HG03521 (cell line): ENCODE measurements at regions not wholly inside any gene's neighbourhood (a gene's known extent, or its start where the extent isn't known, plus 50 kb on each side); places are given as distances from the start of the nearest gene placed in this dataset.
"Not testable (repeated sequence)": the region's sequence is repeated elsewhere in the genome, so short reads cannot be mapped to it uniquely, and the experiment has no call there.

Experiments
- ATAC-seq: cut with Tn5 transposase; IDR thresholded peaks from one replicate; pipeline ENCODE4 v1.9.1; 2021; ENCODE audit warnings: mild to moderate bottlenecking, moderate library complexity; ENCODE audit not compliant: unreplicated experiment

DNA sequence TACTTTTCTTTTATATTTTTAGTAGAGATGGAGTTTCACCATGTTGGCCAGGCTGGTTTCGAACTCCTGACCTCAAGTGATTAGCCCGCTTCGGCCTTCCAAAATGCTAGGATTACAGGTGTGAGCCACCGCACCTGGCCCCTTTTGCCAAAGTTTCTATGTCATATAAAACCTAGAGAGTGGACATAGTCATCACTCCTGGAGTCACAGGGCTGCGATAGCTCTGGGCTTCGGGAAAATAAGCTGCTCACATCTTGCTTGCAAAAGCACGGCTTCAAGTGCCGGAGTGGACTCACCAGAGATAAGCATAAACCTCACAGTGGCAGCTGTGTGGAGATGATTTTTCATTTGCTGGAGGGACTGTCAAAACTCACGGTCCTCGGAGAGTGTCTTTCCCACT lies 171.2 kb downstream of the TEX29 start:
- no peak for ATAC-seq

DNA sequence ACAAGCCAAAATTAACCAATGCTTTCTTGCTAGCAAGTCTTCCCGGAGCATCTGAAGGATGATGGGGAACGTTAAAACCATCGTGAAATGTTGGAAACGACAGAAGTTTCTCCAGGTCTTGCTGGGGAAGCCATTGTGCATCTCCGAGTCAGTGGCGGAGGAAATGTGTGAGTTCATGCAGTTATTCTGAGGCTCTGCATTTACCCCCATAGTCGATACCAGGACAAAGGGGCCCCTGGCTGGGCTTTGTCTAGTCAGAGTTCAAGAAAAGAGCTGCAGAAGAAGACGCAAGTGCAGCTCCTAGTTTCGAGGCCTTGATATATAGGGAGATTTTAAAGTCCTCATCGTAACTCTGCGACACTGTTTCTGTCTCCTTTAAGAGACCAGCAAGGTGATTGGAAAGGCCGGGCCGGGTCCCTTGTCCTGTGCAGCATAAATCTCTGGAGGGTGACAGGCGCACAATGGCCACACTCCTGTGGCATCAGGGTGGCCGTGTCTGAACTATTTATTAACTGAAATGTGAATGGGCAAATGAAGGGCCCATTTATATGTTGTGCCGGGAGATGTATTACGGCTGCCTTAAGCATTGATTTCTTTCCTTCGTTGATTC lies 172.0 kb downstream of the TEX29 start:
- no peak for ATAC-seq

DNA sequence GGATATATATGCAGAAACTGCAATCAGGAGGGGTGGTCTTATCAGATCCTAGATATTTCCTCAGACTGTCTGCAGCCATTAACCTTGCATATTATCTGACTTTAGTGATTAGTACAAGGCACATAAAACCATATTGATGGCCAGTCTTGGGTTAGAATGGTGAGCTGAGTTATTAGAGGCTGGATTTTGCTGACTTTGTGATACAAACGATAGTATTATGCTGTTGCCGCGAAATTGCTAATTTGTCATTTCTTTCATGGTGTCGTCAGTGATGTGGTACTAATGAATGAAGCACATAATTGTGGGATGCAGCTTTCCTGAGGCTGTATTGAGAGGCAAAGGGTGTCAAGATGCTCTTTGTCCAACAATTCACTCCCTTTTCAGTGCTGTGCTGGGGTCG lies 172.5 kb downstream of the TEX29 start:
- ATAC-seq, result no peak

DNA sequence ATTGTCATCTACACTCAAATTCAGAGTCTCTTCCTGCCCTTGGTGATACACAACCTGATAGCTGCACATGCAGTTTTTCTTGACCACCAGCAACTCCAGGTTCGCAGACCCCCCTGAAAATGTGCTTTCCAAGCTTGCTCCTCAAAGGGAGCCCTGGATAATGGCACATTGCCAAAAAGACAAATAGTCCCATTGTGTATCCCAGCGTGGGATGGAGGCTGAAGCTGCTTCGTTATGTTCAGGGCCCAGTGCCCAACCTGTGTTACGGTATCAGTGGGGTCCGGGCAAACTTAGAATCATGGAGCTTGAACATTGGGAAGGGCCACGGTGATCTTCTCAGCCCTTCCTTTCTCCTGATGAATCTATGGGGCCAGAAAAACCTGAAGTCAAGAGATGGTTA lies 173.0 kb downstream of the TEX29 start:
- no peak for ATAC-seq

DNA sequence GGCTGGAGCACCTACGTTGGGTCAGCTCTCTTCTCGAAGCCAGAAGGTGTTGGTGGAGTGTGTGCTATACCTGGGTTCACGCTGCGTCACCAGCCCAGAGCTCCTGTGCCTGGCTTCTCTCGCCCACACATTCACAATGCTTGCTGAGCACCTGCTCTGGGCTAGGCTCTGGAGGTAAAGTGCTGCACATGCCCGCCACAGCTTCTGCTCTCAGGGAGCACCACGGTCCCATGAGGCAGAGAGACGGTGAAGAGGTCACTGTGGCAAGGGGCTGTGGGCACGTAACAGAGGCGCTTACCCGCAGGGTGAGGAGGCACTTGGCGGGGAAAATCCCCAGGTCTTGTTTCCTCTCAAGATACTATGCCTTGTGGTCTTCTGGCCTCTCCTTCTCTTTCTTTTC lies 174.2 kb downstream of the TEX29 start:
- ATAC-seq, result no peak

DNA sequence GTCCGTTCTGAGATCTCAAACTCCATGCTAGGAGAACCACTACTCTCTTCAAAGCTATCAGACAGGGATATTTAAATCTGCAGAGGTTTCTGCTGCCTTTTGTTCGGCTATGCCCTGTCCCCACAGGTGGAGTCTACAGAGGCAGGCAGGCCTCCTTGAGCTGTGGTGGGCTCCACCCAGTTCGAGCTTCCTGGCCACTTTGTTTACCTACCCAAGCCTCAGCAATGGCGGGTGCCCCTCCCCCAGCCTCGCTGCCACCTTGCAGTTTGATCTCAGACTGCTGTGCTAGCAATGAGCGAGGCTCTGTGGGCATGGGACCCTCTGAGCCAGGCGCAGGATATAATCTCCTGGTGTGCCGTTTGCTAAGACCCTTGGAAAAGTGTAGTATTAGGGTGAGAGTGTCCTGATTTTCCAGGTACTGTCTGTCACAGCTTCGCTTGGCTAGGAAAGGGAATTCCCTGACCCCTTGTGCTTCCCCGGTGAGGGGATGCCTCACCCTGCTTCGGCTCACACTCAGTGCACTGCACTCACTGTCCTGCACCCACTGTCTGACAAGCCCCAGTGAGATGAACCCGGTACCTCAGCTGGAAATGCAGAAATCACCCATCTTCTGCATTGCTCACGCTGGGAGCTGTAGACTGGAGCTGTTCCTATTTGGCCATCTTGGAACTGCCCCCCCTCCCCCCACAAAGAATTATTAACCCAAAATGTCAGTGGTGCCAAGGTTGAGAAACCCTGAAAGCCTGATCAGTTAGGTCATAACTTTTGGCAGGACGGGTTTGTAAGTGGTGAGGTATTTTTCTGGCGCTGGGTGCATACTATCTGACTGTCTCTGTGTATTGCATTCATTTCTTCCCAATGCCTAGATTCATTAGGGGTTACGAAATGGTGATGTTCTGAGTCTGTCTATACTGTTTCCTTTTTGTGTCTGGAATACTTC lies 181.4 kb downstream of the TEX29 start:
- ATAC-seq, result not testable (repeated sequence)

DNA sequence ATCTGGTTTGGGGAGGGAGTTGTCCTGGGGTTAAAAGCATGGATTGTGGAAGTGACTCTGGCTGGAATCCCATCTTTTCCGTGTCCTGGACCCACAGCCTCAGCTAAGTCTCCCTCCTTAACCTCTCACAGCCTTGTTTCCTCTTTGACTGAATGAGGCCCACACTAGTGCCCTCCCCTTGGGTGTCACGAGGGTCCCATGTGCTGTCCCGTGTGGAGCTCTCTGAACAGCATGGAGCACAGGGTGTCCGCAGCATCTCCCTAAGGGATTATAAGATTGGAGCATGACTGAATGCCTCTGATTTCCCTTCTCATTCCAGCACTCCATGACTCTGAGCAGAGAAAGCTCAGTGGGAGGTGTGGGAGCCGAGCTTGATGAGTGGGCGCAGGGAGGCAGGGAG lies 182.5 kb downstream of the TEX29 start:
- ATAC-seq, result no peak

DNA sequence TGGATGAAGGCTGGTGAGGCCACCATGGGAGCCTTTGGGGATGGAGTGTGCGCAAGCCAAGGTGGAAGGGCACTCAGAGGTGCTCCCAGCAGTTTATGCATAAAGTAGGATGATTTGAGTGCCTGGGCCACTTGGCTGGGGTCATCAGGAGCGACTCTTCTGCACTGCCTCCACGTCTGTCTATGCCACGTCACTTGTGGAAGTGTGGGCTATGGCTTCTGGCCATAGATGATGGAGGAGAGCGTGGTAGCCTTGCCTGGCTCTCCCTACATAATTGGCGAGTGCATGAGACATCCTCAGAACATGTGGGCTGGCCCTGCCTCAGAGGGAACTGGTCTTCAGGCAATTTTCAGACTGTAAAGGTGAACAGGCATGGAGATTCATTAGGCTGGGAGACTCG lies 182.9 kb downstream of the TEX29 start:
- no peak for ATAC-seq

DNA sequence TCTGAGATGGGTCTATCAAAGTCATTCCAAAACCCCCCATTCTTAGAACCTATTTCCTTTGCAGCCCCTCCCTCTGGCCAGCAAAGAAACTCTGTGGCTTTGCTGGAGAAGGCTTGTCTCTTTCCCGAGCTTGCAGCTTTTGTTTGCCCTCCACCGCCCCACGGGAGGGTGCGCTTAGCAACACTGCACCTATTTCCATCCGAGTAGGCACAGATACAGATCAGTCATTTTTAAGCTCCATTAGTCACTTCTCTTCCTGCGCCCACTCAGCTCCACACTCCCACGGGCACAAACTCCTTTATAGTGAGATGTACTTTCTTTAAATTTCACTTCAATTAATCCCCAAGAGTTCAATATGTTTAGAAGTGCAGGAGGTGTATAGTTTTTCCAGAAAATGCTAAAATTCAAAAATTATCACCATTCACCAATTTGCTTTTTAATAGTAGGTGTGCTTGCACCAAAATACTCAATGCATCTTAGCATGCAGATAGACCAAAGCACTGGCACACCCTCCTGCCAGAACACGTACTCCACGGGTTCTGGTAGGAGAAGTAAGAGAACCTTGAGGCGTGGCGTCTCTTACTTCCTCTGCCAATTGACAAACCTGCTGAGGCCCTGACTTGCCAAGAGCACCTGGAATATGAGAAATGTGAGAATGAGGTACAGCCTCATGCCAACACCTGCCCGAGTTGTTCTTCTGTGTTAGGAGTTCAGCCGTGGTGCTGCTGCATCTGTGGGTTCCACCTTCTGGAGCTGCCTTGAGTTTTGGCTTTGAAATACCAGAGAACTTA lies 183.7 kb downstream of the TEX29 start:
- ATAC-seq, result no peak

DNA sequence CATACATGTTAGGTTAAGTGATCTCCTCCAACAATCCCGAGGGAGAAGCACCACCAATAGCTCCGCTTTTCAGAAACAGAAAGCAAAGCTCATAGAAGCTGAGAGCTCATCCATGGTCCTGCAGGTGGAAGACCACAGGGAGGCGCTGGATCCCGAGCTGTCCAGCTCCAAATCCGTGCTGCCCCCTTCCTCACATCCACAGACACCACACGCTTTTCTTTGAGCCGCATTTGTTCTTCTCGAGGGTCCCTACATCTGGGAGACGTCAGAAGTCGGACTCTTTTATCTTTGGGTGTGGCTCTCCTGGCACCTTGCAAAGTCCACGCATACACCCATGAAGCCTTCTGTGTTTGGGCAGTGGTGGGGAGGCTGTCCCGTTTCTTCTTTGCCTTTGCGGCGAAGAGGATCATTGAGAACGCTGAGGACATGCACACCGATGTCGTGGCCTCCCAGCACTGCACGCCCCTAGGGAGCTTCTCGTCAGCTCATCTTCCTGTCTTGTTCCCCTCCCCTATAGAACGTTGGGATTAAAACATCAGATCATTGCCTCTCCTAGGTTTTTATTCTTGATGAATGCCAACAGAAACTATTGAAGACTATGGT lies 184.8 kb downstream of the TEX29 start:
- no peak for ATAC-seq

DNA sequence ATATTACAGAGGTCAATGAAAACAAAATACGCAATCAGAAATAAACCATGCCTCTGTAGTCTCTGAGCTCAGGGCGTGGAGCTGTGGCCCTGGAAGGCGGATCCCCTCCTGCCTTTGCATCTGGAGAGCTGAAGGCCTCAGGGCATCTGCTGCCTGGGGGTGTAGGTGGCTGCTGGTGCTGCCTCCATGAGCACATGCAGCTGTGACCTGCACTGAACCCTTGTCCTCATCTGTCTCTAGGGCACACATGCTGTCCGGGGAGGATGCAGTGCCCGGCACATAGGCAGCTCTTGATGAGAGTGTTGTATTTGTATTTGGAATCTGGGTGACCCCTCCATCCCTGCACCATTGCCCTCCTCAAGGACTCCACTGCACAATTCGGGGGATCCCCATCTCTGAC lies 185.7 kb downstream of the TEX29 start:
- ATAC-seq, result no peak

DNA sequence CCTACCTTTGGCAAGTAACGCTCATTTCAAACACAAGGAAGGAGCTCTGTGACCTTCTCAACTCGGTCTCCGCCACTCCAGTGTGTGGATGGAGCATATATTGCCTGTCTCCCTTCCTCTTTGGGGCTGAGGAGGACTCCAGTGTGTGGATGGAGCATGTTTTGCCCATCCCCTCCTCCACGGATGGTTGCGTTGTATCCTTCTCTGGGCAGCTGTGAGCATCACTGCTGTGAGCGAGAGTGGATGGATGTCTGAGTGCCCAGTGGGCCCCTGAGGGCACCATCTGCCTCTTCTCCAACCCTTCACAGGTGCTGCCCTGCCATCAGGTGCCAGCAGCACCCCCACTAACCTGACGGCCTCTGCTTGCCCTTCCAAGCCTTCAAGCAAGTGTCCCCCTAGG lies 186.2 kb downstream of the TEX29 start:
- ATAC-seq, result no peak

DNA sequence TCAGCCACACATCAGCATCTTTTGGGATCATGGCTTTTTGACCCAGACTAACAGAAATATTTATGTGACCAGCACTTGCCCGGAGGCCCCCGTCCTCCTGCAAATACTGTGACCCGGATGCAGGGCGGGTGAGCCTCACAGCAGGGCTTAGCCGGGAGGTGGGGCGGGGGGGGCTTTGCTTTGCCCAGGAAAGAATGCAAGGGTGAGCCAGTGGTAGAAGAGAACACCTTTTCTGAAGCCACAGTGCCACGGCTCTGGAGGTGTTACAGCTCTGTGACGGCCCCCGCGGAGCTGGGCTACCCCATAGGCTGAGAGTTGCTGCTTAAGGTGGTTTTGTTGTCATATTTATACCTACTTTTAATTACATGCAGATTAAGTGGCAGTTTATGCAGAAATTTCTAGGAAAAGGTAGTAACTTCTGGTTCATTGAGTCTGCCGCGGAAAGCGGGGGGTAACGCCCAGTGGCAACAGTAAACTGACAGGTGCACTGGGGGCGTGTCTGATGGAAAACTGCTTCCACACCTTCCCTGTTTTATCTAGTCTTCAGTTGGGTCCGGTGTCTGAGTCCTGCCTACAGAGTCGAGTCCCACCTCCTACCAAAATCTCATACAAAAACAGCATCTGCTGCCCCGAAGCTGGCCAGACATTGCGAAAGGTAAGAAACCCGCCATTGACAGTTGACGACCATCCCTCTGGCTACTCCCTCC lies 187.9 kb downstream of the TEX29 start:
- no peak for ATAC-seq

DNA sequence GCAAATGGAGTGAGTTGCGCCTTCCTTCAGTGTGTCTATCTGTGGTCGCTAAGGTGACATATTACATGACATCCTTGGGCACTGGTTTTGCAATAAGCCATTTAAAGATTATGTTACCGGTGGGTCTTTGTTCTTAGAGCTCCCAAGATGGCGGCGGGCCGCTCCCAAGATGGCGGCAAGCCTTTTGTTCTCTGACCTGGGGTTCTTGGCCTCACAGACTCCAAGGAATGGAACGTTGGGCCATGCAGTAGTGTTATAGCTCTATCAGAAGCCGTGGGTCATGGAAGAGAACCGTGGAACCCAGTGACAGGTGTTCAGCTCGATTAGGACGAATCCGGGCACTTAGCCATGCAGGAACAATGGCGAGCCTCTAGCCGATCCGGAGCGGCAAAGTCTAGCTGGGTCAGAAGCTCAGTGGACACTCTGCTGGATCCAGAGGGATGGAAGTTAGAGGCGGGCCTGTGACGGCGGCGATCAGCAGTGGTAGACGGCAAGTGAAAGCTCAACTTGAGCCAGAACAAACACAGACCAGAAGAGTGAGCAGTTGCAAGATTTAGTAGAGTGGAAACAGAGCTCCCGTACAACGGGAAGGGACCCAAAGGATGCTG lies 188.6 kb downstream of the TEX29 start:
- ATAC-seq, result no peak

DNA sequence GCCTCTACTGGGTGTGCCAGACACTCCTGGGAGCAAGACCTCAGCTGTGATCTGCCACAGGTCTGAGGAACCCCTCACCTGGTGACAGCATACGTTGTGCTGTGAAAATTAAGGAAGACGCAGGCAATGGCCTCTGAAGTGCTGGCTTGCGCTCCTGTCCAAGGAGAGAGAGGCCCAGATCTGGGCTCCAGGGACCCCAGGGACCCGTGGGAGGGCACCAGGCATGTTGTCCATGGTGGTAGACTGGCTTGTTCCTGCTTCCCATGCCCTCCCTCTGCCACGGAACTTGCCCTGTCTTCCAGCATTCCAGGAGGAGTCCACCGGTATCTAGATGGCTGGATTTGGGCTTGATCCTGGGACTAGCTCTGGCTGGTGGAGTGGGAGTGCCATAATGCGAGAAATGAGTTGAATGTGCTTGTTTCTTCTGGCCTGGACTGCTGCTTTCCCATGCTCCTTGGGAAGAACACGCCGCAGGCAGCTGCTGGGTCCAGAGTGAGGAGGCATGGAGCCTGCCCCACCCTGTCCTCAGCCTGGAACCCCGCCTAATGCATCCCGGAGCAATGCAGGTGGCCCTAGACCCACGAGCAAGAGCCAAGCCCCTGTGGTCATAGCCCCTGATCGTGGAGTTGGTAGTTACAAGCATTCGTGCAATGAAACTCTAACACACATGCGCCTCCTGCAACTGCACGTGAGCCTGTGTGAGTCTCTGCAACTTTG lies 190.2 kb downstream of the TEX29 start:
- ATAC-seq, result no peak

DNA sequence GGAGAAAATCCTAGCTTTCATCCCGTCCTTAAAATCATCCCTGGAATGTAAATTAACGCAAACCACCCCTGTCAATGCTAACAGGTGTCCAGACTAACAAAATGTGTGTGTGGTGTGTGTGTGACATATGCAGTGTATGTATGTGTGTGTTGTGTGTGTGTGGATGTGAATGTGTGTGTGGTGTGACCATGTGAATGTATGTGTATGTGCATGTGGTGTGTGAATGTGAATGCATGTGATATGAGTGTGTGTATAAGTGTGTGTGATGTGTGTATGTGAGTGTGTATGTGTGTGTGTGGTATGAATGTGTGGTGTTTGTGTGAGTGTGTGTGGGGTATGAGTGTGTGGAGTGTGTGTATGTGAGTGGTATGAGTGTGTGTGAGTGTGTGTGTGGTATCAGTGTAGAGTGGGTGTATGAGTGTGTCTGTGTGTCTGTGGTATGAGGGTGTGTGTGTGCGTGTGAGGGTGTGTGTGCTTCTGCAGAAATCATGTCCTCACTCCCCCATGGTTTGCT lies 190.8 kb downstream of the TEX29 start:
- ATAC-seq, result no peak

DNA sequence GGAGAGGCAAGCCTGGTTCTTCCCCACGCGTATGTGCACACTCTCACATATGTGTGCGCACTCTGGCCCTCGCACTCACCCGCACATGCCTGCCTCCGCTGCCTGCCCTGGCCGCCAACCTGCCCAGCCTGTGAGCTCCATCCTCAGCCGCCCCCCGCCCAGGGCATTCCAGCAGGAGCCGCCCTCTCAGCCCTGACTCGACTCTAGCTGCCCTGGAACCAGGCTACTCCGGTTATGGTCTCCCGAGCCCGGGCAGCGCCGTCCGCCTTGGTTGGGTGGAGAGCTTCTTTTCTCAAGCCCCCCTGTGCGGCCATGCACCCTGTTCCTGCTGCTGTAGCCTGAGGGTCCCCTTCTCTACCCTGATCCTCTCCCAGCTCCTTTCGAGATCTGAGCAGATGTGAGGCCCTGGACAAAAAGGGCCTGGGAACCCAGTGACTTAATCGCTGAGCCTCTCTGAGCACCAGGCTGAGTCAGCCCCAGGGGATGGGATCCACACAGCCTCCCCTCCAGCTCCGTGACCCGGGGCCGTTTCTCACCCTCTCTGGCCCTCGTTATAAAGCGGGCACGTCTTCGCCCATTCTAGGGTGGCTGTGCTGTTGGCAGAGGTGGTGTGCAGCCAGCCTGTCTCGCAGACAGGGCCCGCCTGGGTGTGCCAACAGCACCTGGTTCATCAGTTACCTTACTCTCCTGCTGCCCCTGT lies 191.5 kb downstream of the TEX29 start:
- no peak for ATAC-seq

DNA sequence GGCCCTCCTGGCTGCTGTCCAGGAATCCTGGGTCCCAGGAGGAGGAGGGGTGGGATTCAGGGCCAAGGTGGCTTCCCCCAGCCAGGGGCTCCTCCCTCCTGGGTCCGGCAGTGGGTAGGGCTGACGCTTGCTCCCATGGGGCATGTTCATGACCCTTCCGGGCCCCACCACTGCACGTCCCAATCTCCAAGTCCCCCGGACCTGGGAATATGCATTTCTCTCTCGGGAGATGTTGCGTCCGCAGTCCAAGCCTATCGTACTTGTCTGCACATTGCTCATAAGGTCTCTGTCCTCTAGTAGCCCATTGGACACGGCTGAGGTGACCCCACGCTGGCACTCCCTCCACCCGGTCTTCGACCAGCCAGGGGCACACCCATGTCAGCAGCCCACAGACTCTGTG lies 192.3 kb downstream of the TEX29 start:
- no peak for ATAC-seq
